Gastrocnemius medialis (tissue), 4 donors: ENCODE measurements at regions not wholly inside any gene's neighbourhood (a gene's known extent, or its start where the extent isn't known, plus 50 kb on each side); places are given as distances from the start of the nearest gene placed in this dataset.

Experiments
- POLR2A ChIP-seq, 2 donors: fragments of 450-650 bp; IDR thresholded peaks; one replicate each; pipeline ENCODE4 v1.6.1; 2017; ENCODE audit warnings: antibody characterized with exemption in 2 of 2, mild to moderate bottlenecking in 2 of 2, moderate library complexity in 2 of 2
- TF ChIP-seq, protein P1 (sequence below), 5 experiments: fragments of 450-650 bp in 3 of 5; fragments of 200-600 bp in 2 of 5; sonication (generic) in 2 of 5; IDR thresholded peaks in 4 of 5; conservative IDR thresholded peaks in 1 of 5; 1 replicate in 4 of 5; 2 replicates in 1 of 5; pipeline ENCODE4 v1.5.1; 2016 to 2019; ENCODE audit warnings: antibody characterized with exemption in 5 of 5, mild to moderate bottlenecking in 3 of 5, moderate library complexity in 3 of 5

- TF ChIP-seq, protein P1, sequence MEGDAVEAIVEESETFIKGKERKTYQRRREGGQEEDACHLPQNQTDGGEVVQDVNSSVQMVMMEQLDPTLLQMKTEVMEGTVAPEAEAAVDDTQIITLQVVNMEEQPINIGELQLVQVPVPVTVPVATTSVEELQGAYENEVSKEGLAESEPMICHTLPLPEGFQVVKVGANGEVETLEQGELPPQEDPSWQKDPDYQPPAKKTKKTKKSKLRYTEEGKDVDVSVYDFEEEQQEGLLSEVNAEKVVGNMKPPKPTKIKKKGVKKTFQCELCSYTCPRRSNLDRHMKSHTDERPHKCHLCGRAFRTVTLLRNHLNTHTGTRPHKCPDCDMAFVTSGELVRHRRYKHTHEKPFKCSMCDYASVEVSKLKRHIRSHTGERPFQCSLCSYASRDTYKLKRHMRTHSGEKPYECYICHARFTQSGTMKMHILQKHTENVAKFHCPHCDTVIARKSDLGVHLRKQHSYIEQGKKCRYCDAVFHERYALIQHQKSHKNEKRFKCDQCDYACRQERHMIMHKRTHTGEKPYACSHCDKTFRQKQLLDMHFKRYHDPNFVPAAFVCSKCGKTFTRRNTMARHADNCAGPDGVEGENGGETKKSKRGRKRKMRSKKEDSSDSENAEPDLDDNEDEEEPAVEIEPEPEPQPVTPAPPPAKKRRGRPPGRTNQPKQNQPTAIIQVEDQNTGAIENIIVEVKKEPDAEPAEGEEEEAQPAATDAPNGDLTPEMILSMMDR (IDR thresholded peaks at IDR 0.05 in 4 of 5, conservative IDR thresholded peaks at IDR 0.05 in 1 of 5) = no peak
- no peak for TF ChIP-seq POLR2A (IDR thresholded peaks at IDR 0.05)
Observed at GRCh38 chr6:155561966-155562364, 106.3 kb upstream of the NOX3 start.
